Naive B cell (primary cell): ENCODE measurements at regions not wholly inside any gene's neighbourhood (a gene's known extent, or its start where the extent isn't known, plus 50 kb on each side); places are given as distances from the start of the nearest gene placed in this dataset.
A peak's percentile ranks its signal among the peaks of the same experiment; 100 is the strongest.

Source experiments
- ATAC-seq, 2 donors: fragments of 150-1000 bp; cut with Tn5 transposase; 2 replicates each; pipeline ENCODE4 v1.10.0; 2021; ENCODE audit warnings: low read depth in 2 of 2, mild to moderate bottlenecking in 2 of 2, moderate library complexity in 2 of 2
- DNase-seq: peaks from one replicate; pipeline ENCODE4 v3.0.0; 2022
- H3K27ac Mint-ChIP-seq, 6 donors: one replicate each; pipeline ENCODE4 v1.8.0; 2020 to 2022; ENCODE audit warnings: mild to moderate bottlenecking in 6 of 6, mixed read lengths in 6 of 6, moderate library complexity in 5 of 6, inconsistent platforms in 2 of 6
- H3K27me3 Mint-ChIP-seq, 3 donors: one replicate each; pipeline ENCODE4 v1.8.0; 2021 to 2022; ENCODE audit warnings: mixed read lengths in 3 of 3, mild to moderate bottlenecking in 1 of 3
- H3K36me3 Mint-ChIP-seq, 2 donors: one replicate each; pipeline ENCODE4 v1.8.0; 2020 to 2022; ENCODE audit warnings: mixed read lengths in 2 of 2, inconsistent platforms in 1 of 2, mild to moderate bottlenecking in 1 of 2
- H3K4me1 Mint-ChIP-seq, 3 donors: one replicate each; pipeline ENCODE4 v1.8.0; 2020 to 2022; ENCODE audit warnings: mixed read lengths in 3 of 3, inconsistent platforms in 1 of 3, mild to moderate bottlenecking in 1 of 3, moderate library complexity in 1 of 3
- H3K4me3 Mint-ChIP-seq, 8 donors: one replicate each; pipeline ENCODE4 v1.8.0; 2020 to 2022; ENCODE audit warnings: mild to moderate bottlenecking in 8 of 8, mixed read lengths in 8 of 8, moderate library complexity in 8 of 8, inconsistent platforms in 2 of 8
- H3K9me3 Mint-ChIP-seq, 7 donors: one replicate each; pipeline ENCODE4 v1.8.0; 2020 to 2022; ENCODE audit warnings: mixed read lengths in 7 of 7, mild to moderate bottlenecking in 5 of 7, inconsistent platforms in 2 of 7, moderate library complexity in 1 of 7

DNA sequence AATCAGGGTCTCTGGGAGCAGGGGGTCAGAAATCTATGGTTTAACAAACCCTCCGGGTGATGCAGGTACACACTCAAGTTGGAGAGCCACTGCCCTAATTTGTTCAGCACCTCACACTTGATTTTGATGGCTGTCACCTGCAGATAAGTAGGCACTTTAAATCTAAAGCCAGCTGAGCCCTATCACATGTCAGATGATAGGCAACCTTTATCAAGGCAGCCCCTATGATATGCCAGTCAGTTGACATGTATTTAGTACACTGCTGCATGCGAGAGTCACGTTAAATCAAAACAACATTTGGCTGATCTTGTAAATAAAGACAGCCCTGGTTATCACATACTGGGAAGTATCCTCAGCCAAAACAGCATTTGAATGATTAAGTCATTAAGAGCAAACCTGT is 104.4 kb upstream of the MCTP2 start:
- H3K36me3 Mint-ChIP-seq, result no peaks in the 10 kb centered on the region
- no peak for ATAC-seq
- no peak overlapping the region for H3K4me3 Mint-ChIP-seq
- H3K4me1 Mint-ChIP-seq, result no peaks in the 10 kb centered on the region
- DNase-seq, result no peak
- peaks cover 0 to 11% (median 11%) of the 10 kb centered on the region in 3 donors for H3K27me3 Mint-ChIP-seq
- no peaks in the 10 kb centered on the region for H3K9me3 Mint-ChIP-seq
- no peak overlapping the region for H3K27ac Mint-ChIP-seq

DNA sequence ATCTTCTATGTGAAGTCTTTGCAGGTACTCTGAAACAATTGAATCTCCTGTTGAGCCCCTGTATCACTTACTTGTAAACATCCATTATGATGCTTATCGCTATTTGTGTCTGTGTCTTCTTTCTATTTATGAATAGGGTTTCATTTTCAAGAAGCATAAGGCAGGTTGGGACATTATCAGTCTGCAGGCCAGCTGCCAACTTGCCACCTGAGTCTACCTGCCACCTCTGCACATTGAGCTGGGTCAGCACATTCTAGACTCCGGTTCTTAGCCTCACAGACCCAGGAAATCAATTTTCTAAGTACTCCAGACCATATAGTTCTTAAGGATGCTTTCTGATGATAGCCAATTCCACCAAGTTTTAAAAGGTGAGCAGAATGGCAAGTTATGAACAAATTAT is 105.7 kb upstream of the MCTP2 start:
- Mint-ChIP-seq H3K4me3 (no peak overlapping the region), H3K27ac (no peak overlapping the region), H3K9me3 (no peaks in the 10 kb centered on the region), H3K27me3 (peaks cover 0 to 11% (median 11%) of the 10 kb centered on the region in 3 donors), H3K36me3 (no peaks in the 10 kb centered on the region), H3K4me1 (no peaks in the 10 kb centered on the region)
- ATAC-seq, result no peak
- DNase-seq, result no peak

DNA sequence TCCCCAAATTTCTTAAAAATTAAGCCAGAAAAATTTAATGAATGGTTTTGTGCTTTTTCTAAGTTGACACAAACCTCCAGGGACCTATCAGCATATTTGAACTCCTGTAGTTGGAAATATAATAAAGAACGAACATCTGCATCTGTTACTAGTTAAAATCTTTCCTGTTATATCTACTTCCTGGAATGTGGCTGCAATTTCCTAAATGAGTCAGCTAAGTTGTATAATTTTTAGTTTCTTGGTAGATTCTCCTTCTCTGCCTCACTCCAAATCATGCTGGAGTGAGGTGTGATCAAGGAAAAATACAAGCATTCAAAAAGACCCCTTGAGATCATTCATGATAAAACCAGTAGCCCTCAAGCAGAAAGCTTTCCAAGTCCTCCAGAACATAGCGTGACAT is 106.2 kb upstream of the MCTP2 start:
- Mint-ChIP-seq H3K36me3 (no peaks in the 10 kb centered on the region), H3K27me3 (peaks cover 0 to 7% (median 6%) of the 10 kb centered on the region in 3 donors), H3K4me3 (no peak overlapping the region), H3K27ac (no peak overlapping the region), H3K9me3 (no peaks in the 10 kb centered on the region), H3K4me1 (no peaks in the 10 kb centered on the region)
- ATAC-seq (no peak), DNase-seq (no peak)

DNA sequence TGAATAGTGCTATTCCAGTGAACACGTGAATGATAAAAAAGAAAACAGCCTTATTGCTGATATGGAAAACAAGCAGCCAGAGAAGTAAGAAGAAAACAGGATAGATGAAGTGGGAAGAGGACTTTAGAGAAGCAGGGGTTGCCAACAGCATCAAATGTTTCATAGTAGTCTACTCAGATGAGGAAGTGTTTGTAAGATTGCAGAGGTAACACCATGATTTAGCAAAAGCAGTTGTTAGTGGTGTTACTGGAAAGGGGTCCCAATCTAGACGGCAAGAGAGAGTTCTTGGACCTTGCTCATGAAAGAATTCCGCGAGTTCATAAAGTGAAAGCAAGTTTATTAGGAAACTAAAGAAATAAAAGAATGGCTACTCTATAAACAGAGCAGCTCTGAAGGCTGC is 108.8 kb upstream of the MCTP2 start:
- H3K27ac Mint-ChIP-seq, result no peak overlapping the region

DNA sequence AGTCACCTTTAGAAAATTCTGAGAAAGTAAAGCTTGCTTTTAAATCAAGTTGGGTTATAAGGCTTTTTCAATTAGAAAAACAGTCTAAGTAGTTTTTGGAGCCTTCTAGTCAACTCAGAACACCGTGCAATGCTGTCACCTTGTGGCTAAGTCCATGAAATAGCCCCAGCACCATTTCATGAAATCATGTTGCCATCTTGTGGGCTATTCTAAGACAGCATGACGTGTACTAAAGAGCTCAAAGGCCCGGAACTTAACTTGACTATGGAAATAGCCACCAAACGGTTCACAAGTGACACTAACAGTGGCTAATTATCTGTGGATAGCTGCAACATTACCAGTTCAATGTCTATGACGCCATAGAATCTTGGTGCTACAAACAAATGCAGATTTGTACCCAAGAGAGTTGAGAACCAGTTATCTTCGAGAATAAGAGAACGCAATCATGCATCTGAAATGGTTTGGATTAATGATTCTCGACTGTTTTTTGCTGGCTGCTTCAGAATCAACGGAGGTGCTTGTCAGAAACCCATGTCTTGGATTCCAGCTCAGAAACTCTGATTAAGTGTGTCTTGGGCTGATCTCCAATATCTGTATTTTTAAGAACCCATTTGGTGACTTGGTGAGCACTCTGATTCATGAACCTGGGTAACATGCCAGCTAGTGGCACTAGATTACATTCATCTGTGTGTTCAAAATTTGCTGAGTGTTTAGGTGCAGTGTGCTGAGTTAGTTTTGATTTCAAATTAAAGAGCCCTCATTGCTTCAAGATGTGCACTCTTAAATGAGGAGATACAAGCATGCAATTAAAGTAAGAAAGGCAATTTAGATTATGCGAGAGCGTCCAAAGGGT is 111.2 kb upstream of the MCTP2 start:
- Mint-ChIP-seq H3K4me3 (no peak overlapping the region), H3K9me3 (peaks cover 0 to under 1% (median 0%) of the 10 kb centered on the region in 7 donors), H3K27ac (no peak overlapping the region), H3K27me3 (peaks cover 0 to 3% (median 2%) of the 10 kb centered on the region in 3 donors), H3K4me1 (no peaks in the 10 kb centered on the region), H3K36me3 (no peaks in the 10 kb centered on the region)
- ATAC-seq, result peak; percentile 72 to 78
- peak; percentile 29 for DNase-seq

More for the DNA sequence above, 108.8 kb upstream of the MCTP2 start:
- Mint-ChIP-seq H3K4me3 (no peak overlapping the region), H3K27me3 (no peaks in the 10 kb centered on the region), H3K9me3 (no peaks in the 10 kb centered on the region), H3K36me3 (no peaks in the 10 kb centered on the region), H3K4me1 (no peaks in the 10 kb centered on the region)
- no peak for DNase-seq
- no peak for ATAC-seq

DNA sequence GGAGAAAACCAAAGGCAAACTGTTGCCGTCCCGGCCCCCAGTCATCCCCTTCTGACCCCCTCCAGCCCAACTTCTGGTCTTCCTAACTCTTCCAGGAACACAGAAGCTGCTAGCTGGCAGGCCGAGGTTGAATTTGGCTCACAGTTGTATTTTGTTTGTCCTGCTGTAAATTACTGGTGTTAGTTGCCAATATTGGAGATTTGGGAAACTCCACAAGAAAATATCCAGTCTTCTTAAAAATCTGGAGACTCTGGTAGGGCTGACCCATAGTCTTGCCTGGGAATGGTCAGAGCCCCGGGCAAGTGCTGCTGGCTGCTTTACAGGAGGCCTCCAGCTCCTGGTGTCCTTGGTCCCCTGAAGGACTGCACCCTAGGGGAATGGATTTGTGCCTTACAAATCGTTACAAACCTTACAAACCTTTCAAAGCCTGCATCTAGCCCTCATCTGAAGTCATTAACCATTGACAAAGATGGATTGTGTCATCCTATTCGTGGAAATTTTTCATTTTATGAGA is 112.0 kb upstream of the MCTP2 start:
- no peaks in the 10 kb centered on the region for H3K36me3 Mint-ChIP-seq
- peaks cover 0 to 3% (median 0%) of the 10 kb centered on the region in 7 donors for H3K9me3 Mint-ChIP-seq
- ATAC-seq (no peak), DNase-seq (no peak)
- no peaks in the 10 kb centered on the region for H3K4me1 Mint-ChIP-seq
- no peak overlapping the region for H3K4me3 Mint-ChIP-seq
- H3K27me3 Mint-ChIP-seq, result peaks cover 0 to 11% (median 6%) of the 10 kb centered on the region in 3 donors
- H3K27ac Mint-ChIP-seq, result no peak overlapping the region

DNA sequence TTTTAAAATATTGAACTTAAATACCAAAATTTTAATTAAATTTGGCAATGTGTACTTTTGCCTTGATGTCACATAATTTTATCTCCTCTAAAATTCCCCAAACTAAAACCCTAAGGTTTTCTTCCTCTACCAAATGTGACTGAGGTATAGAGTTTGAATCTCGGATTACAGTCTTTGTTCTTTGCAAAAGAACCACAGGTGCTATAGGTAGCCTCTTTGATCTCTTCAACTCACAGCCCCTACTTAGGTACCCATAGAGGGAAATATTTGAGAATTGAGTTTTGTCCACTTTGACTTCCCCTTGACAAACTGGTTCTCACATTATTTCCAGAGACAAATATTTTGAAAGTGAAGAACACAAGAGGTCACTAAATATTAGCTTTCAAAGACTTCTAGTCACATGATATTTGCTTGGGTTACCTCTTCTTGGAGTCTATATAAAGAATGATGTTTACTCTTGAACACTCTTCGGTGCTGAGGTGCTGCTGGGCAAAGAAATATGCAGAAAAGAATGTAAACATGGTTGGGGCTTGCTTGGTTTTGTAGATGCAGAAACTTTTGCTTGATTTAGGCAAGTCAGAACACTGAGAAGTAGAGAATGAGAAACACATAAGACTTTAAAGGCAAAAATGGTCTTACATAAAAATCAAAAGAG is 120.8 kb upstream of the MCTP2 start:
- H3K9me3 Mint-ChIP-seq, result peaks cover 0 to 3% (median 0%) of the 10 kb centered on the region in 7 donors
- peaks cover 16 to 34% (median 30%) of the 10 kb centered on the region in 3 donors for H3K27me3 Mint-ChIP-seq
- H3K27ac Mint-ChIP-seq, result no peak overlapping the region
- no peak for DNase-seq
- no peak overlapping the region for H3K4me3 Mint-ChIP-seq
- H3K36me3 Mint-ChIP-seq, result no peaks in the 10 kb centered on the region
- H3K4me1 Mint-ChIP-seq, result no peaks in the 10 kb centered on the region
- no peak for ATAC-seq

DNA sequence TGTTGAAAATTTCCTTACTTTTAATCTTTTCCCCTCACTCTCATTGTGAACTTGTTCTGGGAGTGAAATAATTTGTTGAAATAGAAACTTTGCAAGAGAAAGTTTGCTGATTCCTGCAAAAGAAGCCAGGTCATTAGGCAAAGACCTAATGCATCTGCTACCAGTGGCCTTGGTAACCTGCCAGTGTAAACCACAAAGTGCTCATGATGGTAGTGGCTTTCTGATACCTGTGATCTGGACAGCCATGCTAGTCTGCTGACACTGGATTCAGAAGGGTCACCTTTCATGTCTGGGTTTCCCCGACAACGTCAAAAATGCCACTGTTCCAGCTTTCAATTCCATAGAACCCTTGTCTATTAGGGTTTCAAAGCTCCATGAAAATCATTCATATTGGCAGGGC is 123.7 kb upstream of the MCTP2 start:
- no peak for ATAC-seq

DNA sequence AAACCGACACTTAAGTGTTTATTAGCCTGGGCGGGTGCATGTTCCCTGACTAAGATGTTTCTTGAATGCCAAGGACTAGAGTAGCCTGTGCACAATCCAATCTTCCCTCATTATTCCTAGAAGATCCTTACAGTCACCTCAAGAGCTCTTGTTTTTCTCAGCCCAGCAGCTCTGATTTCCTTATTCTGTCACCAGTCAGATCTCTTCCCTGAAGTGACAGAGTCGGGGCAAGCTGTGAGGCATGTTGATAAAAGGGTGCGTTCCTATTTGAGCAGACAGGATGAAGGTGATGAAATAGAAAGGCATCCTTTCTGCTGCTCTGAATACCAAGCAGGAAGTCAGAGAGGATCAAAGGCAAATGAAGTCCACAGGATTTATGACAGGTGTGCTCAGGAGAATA is 125.6 kb upstream of the MCTP2 start:
- no peak overlapping the region for H3K4me3 Mint-ChIP-seq
- H3K9me3 Mint-ChIP-seq, result peaks cover 0 to 14% (median 8%) of the 10 kb centered on the region in 7 donors
- ATAC-seq (no peak), DNase-seq (no peak)
- no peaks in the 10 kb centered on the region for H3K4me1 Mint-ChIP-seq
- H3K27me3 Mint-ChIP-seq, result peaks cover 25 to 31% (median 26%) of the 10 kb centered on the region in 3 donors
- no peak overlapping the region for H3K27ac Mint-ChIP-seq
- peaks cover 0 to 7% of the 10 kb centered on the region in 2 donors for H3K36me3 Mint-ChIP-seq

More for the DNA sequence above, 123.7 kb upstream of the MCTP2 start:
- DNase-seq, result no peak
- Mint-ChIP-seq H3K4me3 (no peak overlapping the region), H3K9me3 (peaks cover 0 to 14% (median 8%) of the 10 kb centered on the region in 7 donors), H3K36me3 (peaks cover 0 to 7% of the 10 kb centered on the region in 2 donors), H3K4me1 (no peaks in the 10 kb centered on the region), H3K27me3 (peaks cover 23 to 33% (median 25%) of the 10 kb centered on the region in 3 donors), H3K27ac (no peak overlapping the region)

DNA sequence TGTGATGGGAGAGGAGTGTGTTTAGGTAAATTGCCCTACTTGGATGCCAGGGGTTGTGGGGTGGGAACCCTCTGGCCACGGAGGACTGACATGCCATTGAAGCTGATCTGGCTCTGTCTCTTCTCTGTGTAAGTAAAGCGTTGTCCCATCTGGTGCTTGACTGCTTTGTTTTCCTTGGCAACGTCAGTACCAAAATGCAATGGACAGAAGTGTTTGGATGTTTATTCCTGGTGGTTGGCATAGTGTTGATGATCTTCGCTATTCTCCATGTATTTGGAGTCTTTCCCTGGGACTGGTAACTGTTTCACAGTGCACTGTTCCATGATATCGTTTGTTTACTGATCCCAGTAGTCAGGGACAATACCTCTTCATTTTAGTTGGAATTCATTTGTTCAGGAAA is 130.5 kb upstream of the MCTP2 start:
- Mint-ChIP-seq H3K27me3 (peaks cover 25 to 30% (median 25%) of the 10 kb centered on the region in 3 donors), H3K27ac (no peak overlapping the region), H3K4me3 (no peak overlapping the region), H3K9me3 (peaks cover 0 to 14% (median 8%) of the 10 kb centered on the region in 7 donors), H3K36me3 (peaks cover 0 to 7% of the 10 kb centered on the region in 2 donors), H3K4me1 (no peaks in the 10 kb centered on the region)
- ATAC-seq, result no peak
- no peak for DNase-seq

DNA sequence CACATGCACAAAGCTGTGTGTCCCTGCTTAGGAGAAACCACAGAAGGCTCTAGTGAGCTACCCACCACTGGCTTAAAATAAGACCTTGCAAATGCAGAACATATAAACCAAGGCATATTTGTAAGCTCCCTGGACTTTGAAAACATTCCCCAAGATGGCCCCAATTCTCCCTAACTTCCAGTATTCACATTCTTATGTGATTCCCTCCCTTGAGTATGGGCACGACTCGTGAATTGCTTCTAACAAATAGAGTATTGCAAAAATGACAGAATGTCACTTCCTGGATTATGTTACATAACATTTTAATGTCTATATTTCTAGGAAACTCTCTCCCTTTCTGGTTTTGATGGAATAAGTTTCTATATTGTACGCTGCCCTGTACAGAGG is 131.8 kb upstream of the MCTP2 start:
- no peaks in the 10 kb centered on the region for H3K4me1 Mint-ChIP-seq
- H3K4me3 Mint-ChIP-seq, result no peak overlapping the region
- no peak overlapping the region for H3K27ac Mint-ChIP-seq
- no peak for ATAC-seq
- peaks cover 0 to 6% of the 10 kb centered on the region in 2 donors for H3K36me3 Mint-ChIP-seq
- H3K9me3 Mint-ChIP-seq, result peaks cover 0 to 12% (median 8%) of the 10 kb centered on the region in 7 donors
- peaks cover 23 to 28% (median 24%) of the 10 kb centered on the region in 3 donors for H3K27me3 Mint-ChIP-seq
- no peak for DNase-seq

DNA sequence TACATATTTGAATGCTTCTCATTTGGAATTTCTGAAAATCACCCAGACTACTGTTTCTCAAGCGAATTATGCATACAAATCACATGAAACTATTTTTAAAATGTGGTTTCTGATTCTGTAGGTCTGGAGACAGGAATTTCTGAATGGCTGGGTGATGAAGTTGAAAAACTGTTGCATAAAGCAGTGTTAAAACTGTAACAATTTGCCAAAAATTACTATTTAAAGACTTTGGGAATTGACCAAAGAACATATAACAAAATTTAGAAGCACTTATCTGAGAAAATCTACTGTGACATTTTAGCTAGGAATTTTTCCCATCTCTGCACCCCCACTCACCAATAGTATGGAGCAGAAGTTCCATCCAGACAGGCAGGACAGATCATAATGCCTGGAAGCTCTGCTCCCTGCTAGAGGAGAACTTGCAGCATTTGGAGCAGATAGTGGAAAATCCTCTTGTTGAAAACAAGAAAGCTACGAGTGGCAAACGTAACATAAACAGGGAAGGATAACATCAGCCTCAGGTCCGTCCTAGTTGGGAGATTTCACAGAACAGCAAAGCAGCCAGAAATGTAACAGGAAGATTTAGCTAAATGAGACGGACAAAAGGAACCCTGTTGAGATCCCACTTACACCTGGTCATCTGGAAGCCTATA is 132.3 kb upstream of the MCTP2 start:
- H3K4me3 Mint-ChIP-seq, result no peak overlapping the region
- ATAC-seq (no peak), DNase-seq (no peak)
- peaks cover 0 to 7% (median 2%) of the 10 kb centered on the region in 7 donors for H3K9me3 Mint-ChIP-seq
- peaks cover 0 to under 1% of the 10 kb centered on the region in 2 donors for H3K36me3 Mint-ChIP-seq
- no peaks in the 10 kb centered on the region for H3K4me1 Mint-ChIP-seq
- peaks cover 18 to 23% (median 23%) of the 10 kb centered on the region in 3 donors for H3K27me3 Mint-ChIP-seq
- no peak overlapping the region for H3K27ac Mint-ChIP-seq

DNA sequence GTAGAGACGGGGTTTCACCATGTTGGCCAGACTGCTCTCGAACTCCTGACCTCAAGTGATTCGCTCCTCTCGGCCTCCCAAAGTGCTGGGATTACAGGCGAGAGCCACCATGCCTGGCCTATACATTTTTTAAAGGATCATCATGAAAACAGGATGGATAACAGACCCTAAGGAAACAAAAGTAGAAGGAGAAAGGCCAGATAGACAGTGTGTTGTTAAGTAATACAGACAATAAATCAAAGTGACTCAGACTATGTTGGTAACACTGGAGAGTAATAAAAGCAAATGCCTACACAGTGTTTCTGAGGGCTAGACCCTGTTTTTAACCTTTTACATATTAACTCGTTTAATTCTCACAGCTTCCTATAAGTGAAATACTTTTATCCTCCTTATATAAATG is 133.8 kb upstream of the MCTP2 start:
- Mint-ChIP-seq H3K4me1 (no peaks in the 10 kb centered on the region), H3K9me3 (peaks cover 0 to 1% (median 0%) of the 10 kb centered on the region in 7 donors), H3K27ac (no peak overlapping the region), H3K36me3 (no peaks in the 10 kb centered on the region), H3K27me3 (peaks cover 10 to 20% (median 15%) of the 10 kb centered on the region in 3 donors), H3K4me3 (no peak overlapping the region)
- no peak for DNase-seq
- no peak for ATAC-seq
